COLO668 (cell line): ENCODE measurements at regions not wholly inside any gene's neighbourhood (a gene's known extent, or its start where the extent isn't known, plus 50 kb on each side); places are given as distances from the start of the nearest gene placed in this dataset.
"Not testable (repeated sequence)": the region's sequence is repeated elsewhere in the genome, so short reads cannot be mapped to it uniquely, and the experiment has no call there.

Experiments used
- DNase-seq: peaks from one replicate; lab custom pipeline; 2025; ENCODE audit not compliant: unreplicated experiment; lab: John Stamatoyannopoulos, UW

GRCh38 chr9:30967476-30967875, 1417.0 kb upstream of the ACO1 start:
- DNase-seq: no peak

- DNase-seq: no peak
Measured at GRCh38 chr9:30970186-30970585, 1414.3 kb upstream of the ACO1 start.

- no peak for DNase-seq
Measured at GRCh38 chr9:30970812-30971211, 1413.6 kb upstream of the ACO1 start.

GRCh38 chr9:30972654-30973053, 1411.8 kb upstream of the ACO1 start:
- DNase-seq: no peak

GRCh38 chr9:30977965-30978364, 1406.5 kb upstream of the ACO1 start:
- no peak for DNase-seq

GRCh38 chr9:30982301-30982700, 1402.1 kb upstream of the ACO1 start:
- DNase-seq: no peak

GRCh38 chr9:30995956-30996738, 1388.3 kb upstream of the ACO1 start:
- no peak for DNase-seq

GRCh38 chr9:30996761-30997160, 1387.7 kb upstream of the ACO1 start:
- DNase-seq: no peak

- no peak for DNase-seq
Measured at GRCh38 chr9:30997291-30997690, 1387.2 kb upstream of the ACO1 start.

- DNase-seq: no peak
Measured at GRCh38 chr9:31005086-31005665, 1379.3 kb upstream of the ACO1 start.

- DNase-seq: no peak
Measured at GRCh38 chr9:31013371-31013770, 1371.1 kb upstream of the ACO1 start.

- no peak for DNase-seq
Measured at GRCh38 chr9:31023847-31024246, 1360.6 kb upstream of the ACO1 start.

- no peak for DNase-seq
Measured at GRCh38 chr9:31027678-31028077, 1356.8 kb upstream of the ACO1 start.

GRCh38 chr9:31028137-31028536, 1356.3 kb upstream of the ACO1 start:
- DNase-seq: no peak

- DNase-seq: no peak
Measured at GRCh38 chr9:31030741-31031202, 1353.7 kb upstream of the ACO1 start.

- no peak for DNase-seq
Measured at GRCh38 chr9:31032206-31032605, 1352.2 kb upstream of the ACO1 start.

GRCh38 chr9:31034311-31034710, 1350.1 kb upstream of the ACO1 start:
- DNase-seq: no peak

GRCh38 chr9:31040564-31040963, 1343.9 kb upstream of the ACO1 start:
- no peak for DNase-seq

GRCh38 chr9:31045810-31046209, 1338.6 kb upstream of the ACO1 start:
- DNase-seq: no peak

GRCh38 chr9:31061592-31061991, 1322.9 kb upstream of the ACO1 start:
- not testable (repeated sequence) for DNase-seq

GRCh38 chr9:31065691-31066090, 1318.8 kb upstream of the ACO1 start:
- no peak for DNase-seq

GRCh38 chr9:31067418-31067817, 1317.0 kb upstream of the ACO1 start:
- DNase-seq: no peak
